ENCODE measurements at regions not wholly inside any gene's neighbourhood (a gene's known extent, or its start where the extent isn't known, plus 50 kb on each side); places are given as distances from the start of the nearest gene placed in this dataset.

- Histone ChIP-seq H3K27me3 (replicated peaks in 2 of 5; ENCODE audit: control insufficient read depth in 4 of 5, insufficient read depth in 5 of 5, low read length in 4 of 5) (no peaks in the 10 kb centered on the region), H3K36me3 (ENCODE audit: control insufficient read depth in 4 of 4, insufficient read depth in 4 of 4, low read length in 3 of 4) (no peaks in the 10 kb centered on the region), H3K27ac (ENCODE audit: insufficient read depth in 1 of 2, low read depth in 1 of 2, low read length in 2 of 2, poor library complexity in 1 of 2, severe bottlenecking in 2 of 2) (no peak overlapping the region), H3K9me3 (ENCODE audit: control extremely low read depth in 1 of 5, control insufficient read depth in 4 of 5, insufficient read depth in 2 of 5, low read depth in 1 of 5, low read length in 4 of 5) (peaks cover 0 to 4% (median 0%) of the 10 kb centered on the region in 5 experiments), H3K4me1 (ENCODE audit: control extremely low read depth in 1 of 4, control insufficient read depth in 4 of 4, insufficient read depth in 4 of 4, low read length in 3 of 4) (peaks cover 8 to 19% (median 10%) of the 10 kb centered on the region in 4 experiments), H3K4me3 (ENCODE audit: control insufficient read depth in 1 of 7, extremely low read depth in 1 of 7, insufficient read depth in 4 of 7, low read depth in 2 of 7, low read length in 6 of 7) (no peak overlapping the region)
- CTCF ChIA-PET = no interaction called here
- WGBS (ENCODE audit: insufficient coverage) = no CpG with 5 or more reads among the region's 2 CpGs
- no peak for DNase-seq
- POLR2A ChIA-PET = no interaction called here
These were observed 90.1 kb upstream of the TNR start for GRCh38 chr1:175833502-175833901.

DNA sequence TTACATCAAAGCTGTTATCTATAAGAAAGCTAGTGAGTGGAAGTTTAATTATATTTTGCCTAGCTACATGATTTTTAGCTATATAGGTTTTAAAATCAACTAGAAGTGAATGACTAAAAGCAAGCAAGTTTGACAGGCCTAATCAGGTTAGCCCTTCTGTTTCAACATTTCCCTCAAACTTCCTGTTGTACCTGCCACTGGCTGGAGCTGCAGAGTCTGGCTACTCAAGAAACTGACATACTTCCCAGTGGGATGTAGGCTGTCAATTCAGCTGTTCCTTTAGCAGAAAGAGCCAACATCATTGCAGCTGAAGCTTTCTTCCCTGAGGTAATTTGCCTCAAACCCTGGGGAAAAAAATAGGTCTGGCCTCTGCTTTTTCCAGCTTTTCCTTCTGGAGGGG, 87.1 kb upstream of the TNR start:
- H3K36me3 ChIP-seq (ENCODE audit: control insufficient read depth in 4 of 4, insufficient read depth in 4 of 4, low read length in 3 of 4) = no peaks in the 10 kb centered on the region
- peak overlapping the region in 1 of 2 experiments; percentile 29 for H3K27ac ChIP-seq (ENCODE audit: insufficient read depth in 1 of 2, low read depth in 1 of 2, low read length in 2 of 2, poor library complexity in 1 of 2, severe bottlenecking in 2 of 2)
- DNase-seq = peak in 2 of 3 donors; percentile 69 to 76
- POLR2A ChIA-PET = no interaction called here
- H3K27me3 ChIP-seq (replicated peaks in 2 of 5; ENCODE audit: control insufficient read depth in 4 of 5, insufficient read depth in 5 of 5, low read length in 4 of 5) = no peaks in the 10 kb centered on the region
- no peak overlapping the region for H3K4me3 ChIP-seq (ENCODE audit: control insufficient read depth in 1 of 7, extremely low read depth in 1 of 7, insufficient read depth in 4 of 7, low read depth in 2 of 7, low read length in 6 of 7)
- peaks cover 8 to 19% (median 12%) of the 10 kb centered on the region in 4 experiments for H3K4me1 ChIP-seq (ENCODE audit: control extremely low read depth in 1 of 4, control insufficient read depth in 4 of 4, insufficient read depth in 4 of 4, low read length in 3 of 4)
- peaks cover 0 to 6% (median 2%) of the 10 kb centered on the region in 5 experiments for H3K9me3 ChIP-seq (ENCODE audit: control extremely low read depth in 1 of 5, control insufficient read depth in 4 of 5, insufficient read depth in 2 of 5, low read depth in 1 of 5, low read length in 4 of 5)
- CTCF ChIA-PET = interaction anchor here (1.2 kb wide), 1 partner anchor 13 kb away, joined by 3 read pairs; no protein-coding TSS in a partner anchor

GRCh38 chr1:175829845-175830244, 86.5 kb upstream of the TNR start:
- Histone ChIP-seq H3K27ac (ENCODE audit: insufficient read depth in 1 of 2, low read depth in 1 of 2, low read length in 2 of 2, poor library complexity in 1 of 2, severe bottlenecking in 2 of 2) (no peak overlapping the region), H3K36me3 (ENCODE audit: control insufficient read depth in 4 of 4, insufficient read depth in 4 of 4, low read length in 3 of 4) (no peaks in the 10 kb centered on the region), H3K9me3 (ENCODE audit: control extremely low read depth in 1 of 5, control insufficient read depth in 4 of 5, insufficient read depth in 2 of 5, low read depth in 1 of 5, low read length in 4 of 5) (peaks cover 0 to 6% (median 2%) of the 10 kb centered on the region in 5 experiments), H3K4me3 (ENCODE audit: control insufficient read depth in 1 of 7, extremely low read depth in 1 of 7, insufficient read depth in 4 of 7, low read depth in 2 of 7, low read length in 6 of 7) (no peak overlapping the region), H3K27me3 (replicated peaks in 2 of 5; ENCODE audit: control insufficient read depth in 4 of 5, insufficient read depth in 5 of 5, low read length in 4 of 5) (no peaks in the 10 kb centered on the region), H3K4me1 (ENCODE audit: control extremely low read depth in 1 of 4, control insufficient read depth in 4 of 4, insufficient read depth in 4 of 4, low read length in 3 of 4) (peaks cover 8 to 19% (median 12%) of the 10 kb centered on the region in 4 experiments)
- no CpG with 5 or more reads among the region's 1 CpG for WGBS (ENCODE audit: insufficient coverage)
- ChIA-PET POLR2A (no interaction called here), CTCF (interaction anchor here (1.2 kb wide), 1 partner anchor 14 kb away, joined by 3 read pairs; no protein-coding TSS in a partner anchor)
- peak in 2 of 3 donors; percentile 14 to 37 for DNase-seq

DNA sequence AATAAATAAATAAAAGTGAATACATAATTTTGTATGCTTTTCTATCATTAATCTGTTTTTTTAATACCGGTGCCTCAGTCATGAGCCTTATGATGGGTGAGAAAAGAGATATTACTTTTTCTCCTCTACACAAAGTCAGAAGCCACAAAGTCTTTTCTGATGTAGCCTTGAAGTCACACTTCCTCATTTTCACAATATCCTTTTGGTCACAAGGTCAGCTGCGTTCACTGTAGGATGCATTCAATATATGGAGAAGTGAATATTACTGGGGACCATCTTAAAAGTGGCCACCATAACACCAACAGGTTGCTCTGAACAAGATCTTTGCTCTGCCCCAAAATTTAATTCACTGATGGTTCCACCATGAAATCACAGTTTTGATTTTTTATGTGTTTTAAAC, 83.3 kb upstream of the TNR start:
- Histone ChIP-seq H3K9me3 (ENCODE audit: control extremely low read depth in 1 of 5, control insufficient read depth in 4 of 5, insufficient read depth in 2 of 5, low read depth in 1 of 5, low read length in 4 of 5) (peaks cover 0 to 2% (median 1%) of the 10 kb centered on the region in 5 experiments), H3K4me1 (ENCODE audit: control extremely low read depth in 1 of 4, control insufficient read depth in 4 of 4, insufficient read depth in 4 of 4, low read length in 3 of 4) (peaks cover 8 to 19% (median 12%) of the 10 kb centered on the region in 4 experiments), H3K4me3 (ENCODE audit: control insufficient read depth in 1 of 7, extremely low read depth in 1 of 7, insufficient read depth in 4 of 7, low read depth in 2 of 7, low read length in 6 of 7) (no peak overlapping the region), H3K27me3 (replicated peaks in 2 of 5; ENCODE audit: control insufficient read depth in 4 of 5, insufficient read depth in 5 of 5, low read length in 4 of 5) (no peaks in the 10 kb centered on the region), H3K27ac (ENCODE audit: insufficient read depth in 1 of 2, low read depth in 1 of 2, low read length in 2 of 2, poor library complexity in 1 of 2, severe bottlenecking in 2 of 2) (no peak overlapping the region), H3K36me3 (ENCODE audit: control insufficient read depth in 4 of 4, insufficient read depth in 4 of 4, low read length in 3 of 4) (no peaks in the 10 kb centered on the region)
- no CpG with 5 or more reads among the region's 2 CpGs for WGBS (ENCODE audit: insufficient coverage)
- ChIA-PET CTCF (interaction anchor here (0.8 kb wide), 1 partner anchor 530 kb away, joined by 3 read pairs; no protein-coding TSS in a partner anchor), POLR2A (no interaction called here)
- peak in 2 of 3 donors; percentile 69 to 74 for DNase-seq

GRCh38 chr1:175824079-175824478, 80.7 kb upstream of the TNR start:
- ChIA-PET CTCF (no interaction called here), POLR2A (no interaction called here)
- Histone ChIP-seq H3K9me3 (ENCODE audit: control extremely low read depth in 1 of 5, control insufficient read depth in 4 of 5, insufficient read depth in 2 of 5, low read depth in 1 of 5, low read length in 4 of 5) (peaks cover 0 to 2% (median 1%) of the 10 kb centered on the region in 5 experiments), H3K4me1 (ENCODE audit: control extremely low read depth in 1 of 4, control insufficient read depth in 4 of 4, insufficient read depth in 4 of 4, low read length in 3 of 4) (peaks cover 0 to 4% (median 0%) of the 10 kb centered on the region in 4 experiments), H3K27ac (ENCODE audit: insufficient read depth in 1 of 2, low read depth in 1 of 2, low read length in 2 of 2, poor library complexity in 1 of 2, severe bottlenecking in 2 of 2) (no peak overlapping the region), H3K27me3 (replicated peaks in 2 of 5; ENCODE audit: control insufficient read depth in 4 of 5, insufficient read depth in 5 of 5, low read length in 4 of 5) (no peaks in the 10 kb centered on the region), H3K4me3 (ENCODE audit: control insufficient read depth in 1 of 7, extremely low read depth in 1 of 7, insufficient read depth in 4 of 7, low read depth in 2 of 7, low read length in 6 of 7) (no peak overlapping the region), H3K36me3 (ENCODE audit: control insufficient read depth in 4 of 4, insufficient read depth in 4 of 4, low read length in 3 of 4) (no peaks in the 10 kb centered on the region)
- no peak for DNase-seq
- 100% methylated on average over 2 of the region's 3 CpGs for WGBS (ENCODE audit: insufficient coverage)

GRCh38 chr1:175823406-175823805, 80.0 kb upstream of the TNR start:
- ChIA-PET CTCF (no interaction called here), POLR2A (no interaction called here)
- H3K4me1 ChIP-seq (ENCODE audit: control extremely low read depth in 1 of 4, control insufficient read depth in 4 of 4, insufficient read depth in 4 of 4, low read length in 3 of 4) = peaks cover 0 to 4% (median 0%) of the 10 kb centered on the region in 4 experiments
- peaks cover 0 to 2% (median under 1%) of the 10 kb centered on the region in 5 experiments for H3K9me3 ChIP-seq (ENCODE audit: control extremely low read depth in 1 of 5, control insufficient read depth in 4 of 5, insufficient read depth in 2 of 5, low read depth in 1 of 5, low read length in 4 of 5)
- H3K4me3 ChIP-seq (ENCODE audit: control insufficient read depth in 1 of 7, extremely low read depth in 1 of 7, insufficient read depth in 4 of 7, low read depth in 2 of 7, low read length in 6 of 7) = no peak overlapping the region
- no peak overlapping the region for H3K27ac ChIP-seq (ENCODE audit: insufficient read depth in 1 of 2, low read depth in 1 of 2, low read length in 2 of 2, poor library complexity in 1 of 2, severe bottlenecking in 2 of 2)
- no peaks in the 10 kb centered on the region for H3K27me3 ChIP-seq (replicated peaks in 2 of 5; ENCODE audit: control insufficient read depth in 4 of 5, insufficient read depth in 5 of 5, low read length in 4 of 5)
- no peak for DNase-seq
- no peaks in the 10 kb centered on the region for H3K36me3 ChIP-seq (ENCODE audit: control insufficient read depth in 4 of 4, insufficient read depth in 4 of 4, low read length in 3 of 4)

DNA sequence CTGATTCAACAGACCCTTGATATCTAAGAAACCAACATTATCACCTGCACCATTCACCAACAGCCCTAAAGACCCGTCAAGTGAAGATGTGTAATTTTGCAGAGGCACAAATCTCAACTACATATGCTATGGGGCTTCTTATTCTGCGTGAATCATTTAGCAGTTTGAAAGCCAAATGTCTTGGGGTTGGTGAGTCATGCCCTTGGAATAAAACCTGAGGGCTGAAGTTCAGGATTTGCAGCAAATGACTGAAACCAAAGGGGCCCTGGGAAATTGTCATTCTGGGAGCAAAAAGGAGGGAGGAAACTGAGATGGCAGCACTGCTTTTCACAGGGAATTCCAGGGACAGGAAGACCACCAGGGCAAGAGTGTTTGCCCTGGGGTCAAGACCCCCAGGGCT, 79.2 kb upstream of the TNR start:
- H3K9me3 ChIP-seq (ENCODE audit: control extremely low read depth in 1 of 5, control insufficient read depth in 4 of 5, insufficient read depth in 2 of 5, low read depth in 1 of 5, low read length in 4 of 5) = peaks cover 0 to 2% (median 0%) of the 10 kb centered on the region in 5 experiments
- H3K27ac ChIP-seq (ENCODE audit: insufficient read depth in 1 of 2, low read depth in 1 of 2, low read length in 2 of 2, poor library complexity in 1 of 2, severe bottlenecking in 2 of 2) = no peak overlapping the region
- H3K36me3 ChIP-seq (ENCODE audit: control insufficient read depth in 4 of 4, insufficient read depth in 4 of 4, low read length in 3 of 4) = no peaks in the 10 kb centered on the region
- no peak for DNase-seq
- POLR2A ChIA-PET = no interaction called here
- H3K4me1 ChIP-seq (ENCODE audit: control extremely low read depth in 1 of 4, control insufficient read depth in 4 of 4, insufficient read depth in 4 of 4, low read length in 3 of 4) = peaks cover 0 to 4% (median 0%) of the 10 kb centered on the region in 4 experiments
- CTCF ChIA-PET = no interaction called here
- WGBS (ENCODE audit: insufficient coverage) = 100% methylated on average over 2 of the region's 2 CpGs
- H3K4me3 ChIP-seq (ENCODE audit: control insufficient read depth in 1 of 7, extremely low read depth in 1 of 7, insufficient read depth in 4 of 7, low read depth in 2 of 7, low read length in 6 of 7) = no peak overlapping the region
- H3K27me3 ChIP-seq (replicated peaks in 2 of 5; ENCODE audit: control insufficient read depth in 4 of 5, insufficient read depth in 5 of 5, low read length in 4 of 5) = no peaks in the 10 kb centered on the region
